Urothelium cell line (cell line): ENCODE measurements at regions not wholly inside any gene's neighbourhood (a gene's known extent, or its start where the extent isn't known, plus 50 kb on each side); places are given as distances from the start of the nearest gene placed in this dataset.
A peak's percentile ranks its signal among the peaks of the same experiment; 100 is the strongest.
"Not testable (repeated sequence)": the region's sequence is repeated elsewhere in the genome, so short reads cannot be mapped to it uniquely, and the experiment has no call there.

Experiments used
- DNase-seq: peaks from one replicate; pipeline ENCODE4 v3.0.0; 2011; ENCODE audit warnings: low spot score, mixed read lengths
- FAIRE-seq: peaks from 2 replicates; lab custom pipeline; 2011; peaks lifted over from hg19 to GRCh38; lab: Jason Lieb, UNC

GRCh38 chr6:80603679-80604078 is 497.2 kb downstream of the BCKDHB start:
- DNase-seq (no peak), FAIRE-seq (no peak)

- no peak for DNase-seq
- no peak for FAIRE-seq
These were observed 488.0 kb downstream of the BCKDHB start for GRCh38 chr6:80594461-80594860.

DNA sequence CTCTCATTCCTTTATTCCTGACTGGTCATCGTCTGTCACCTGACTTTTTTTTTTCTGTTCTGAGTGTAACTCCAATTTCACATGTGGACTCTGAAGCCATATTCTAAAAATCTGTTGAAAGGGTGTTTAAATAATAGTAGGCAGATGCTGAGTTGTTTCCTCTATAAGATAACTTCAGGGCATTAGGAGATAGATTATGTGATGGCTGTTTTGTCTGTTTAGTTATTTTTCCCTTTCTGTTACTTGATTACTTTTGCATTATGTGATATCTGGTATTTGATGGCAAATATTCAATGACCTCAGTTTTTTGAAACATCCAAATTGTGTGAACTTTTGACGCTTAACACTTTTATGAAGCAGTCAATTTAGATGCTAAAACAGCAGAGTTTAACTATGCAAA is 486.0 kb downstream of the BCKDHB start:
- DNase-seq (no peak), FAIRE-seq (no peak)

GRCh38 chr6:80586242-80586641 is 479.8 kb downstream of the BCKDHB start:
- FAIRE-seq (no peak), DNase-seq (no peak)

DNA sequence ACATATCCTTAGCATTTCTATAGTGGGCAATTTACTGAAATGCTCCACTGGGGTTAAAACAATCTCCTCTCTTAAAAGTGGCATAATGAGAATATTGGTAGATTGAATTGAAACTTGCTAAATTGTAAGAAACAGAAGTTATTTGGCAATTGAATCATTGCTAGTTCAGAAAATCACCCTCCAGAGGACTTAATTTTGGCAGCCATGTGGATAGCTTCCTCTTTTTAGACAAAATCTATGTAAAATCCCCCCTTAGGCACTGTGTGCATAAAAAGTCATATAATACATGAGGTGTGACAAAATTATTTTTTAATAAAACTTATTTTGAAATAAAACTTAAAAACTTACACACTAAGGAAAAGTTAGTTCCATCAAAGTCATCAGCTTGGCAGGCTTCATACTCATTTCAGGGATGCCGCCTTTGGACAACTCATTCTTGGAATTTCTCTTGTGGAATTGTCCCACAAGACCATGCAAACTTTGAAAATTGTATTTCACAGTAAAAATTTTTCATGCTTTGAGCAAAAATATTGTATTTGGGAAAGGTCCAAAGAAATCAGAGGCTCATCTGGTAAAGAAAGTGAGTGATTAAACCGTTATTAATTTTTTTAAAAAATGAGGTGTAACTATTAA is 473.0 kb downstream of the BCKDHB start:
- no peak for FAIRE-seq

GRCh38 chr6:80573320-80573719 is 466.8 kb downstream of the BCKDHB start:
- FAIRE-seq, result not testable (repeated sequence)

More for the DNA sequence above, 473.0 kb downstream of the BCKDHB start:
- no peak for DNase-seq

DNA sequence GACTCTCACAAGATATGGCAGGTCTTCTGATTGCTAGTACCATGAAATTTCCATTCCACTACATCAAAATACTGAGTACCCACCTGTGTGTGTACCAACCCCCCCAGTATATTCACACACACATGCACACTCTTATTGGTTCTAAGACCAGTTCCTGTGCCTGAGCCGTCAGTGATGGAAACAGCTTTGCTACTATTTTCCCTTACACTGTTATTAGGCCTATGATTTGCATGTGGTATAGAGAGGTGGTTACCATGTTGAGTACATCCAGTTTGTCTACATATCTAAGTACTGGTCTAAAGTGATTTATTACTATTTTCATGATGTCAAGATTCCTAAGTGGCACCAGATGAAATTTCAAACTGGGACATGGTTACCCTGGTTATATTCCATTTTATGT is 459.9 kb downstream of the BCKDHB start:
- no peak for DNase-seq
- no peak for FAIRE-seq

More at GRCh38 chr6:80573320-80573719, 466.8 kb downstream of the BCKDHB start:
- DNase-seq, result not testable (repeated sequence)

DNA sequence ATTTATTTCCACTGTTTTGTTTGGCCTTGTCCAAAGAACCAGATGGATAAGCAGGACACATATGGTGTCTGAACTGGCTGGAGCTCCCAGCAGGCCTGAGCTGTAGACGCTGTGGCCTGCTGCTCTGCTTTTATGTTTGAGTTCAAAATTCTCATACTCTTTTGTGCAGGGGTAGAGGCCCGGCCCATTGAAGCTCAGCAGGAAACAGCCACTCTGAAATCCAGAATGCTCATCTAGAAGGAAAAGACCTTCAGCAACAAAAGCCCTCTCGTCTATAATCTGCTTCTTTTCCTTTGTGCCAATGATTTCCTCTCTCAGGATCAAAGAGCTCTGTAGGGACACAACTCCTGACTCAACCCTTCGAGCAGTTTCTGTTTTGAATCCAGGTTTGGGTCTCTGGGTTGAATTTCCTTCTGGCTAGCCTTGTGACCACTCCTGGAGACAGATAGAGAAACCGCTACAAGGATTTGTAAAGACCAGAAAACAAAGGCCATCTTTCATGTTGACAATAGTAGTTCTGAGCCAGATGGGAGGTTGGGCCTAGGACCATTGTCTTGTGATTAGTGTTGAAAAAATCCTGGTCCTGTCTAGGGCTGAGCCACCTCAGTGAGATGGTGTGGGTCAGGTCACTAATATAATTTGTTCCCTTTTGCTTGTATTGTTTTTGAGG is 446.7 kb downstream of the BCKDHB start:
- DNase-seq, result no peak
- FAIRE-seq, result no peak

- FAIRE-seq, result no peak
- DNase-seq, result no peak
These were observed 444.3 kb downstream of the BCKDHB start for GRCh38 chr6:80550748-80551147.

GRCh38 chr6:80550281-80550680 is 443.8 kb downstream of the BCKDHB start:
- no peak for FAIRE-seq

GRCh38 chr6:80548532-80548931 is 442.1 kb downstream of the BCKDHB start:
- no peak for FAIRE-seq
- no peak for DNase-seq

More at GRCh38 chr6:80550281-80550680, 443.8 kb downstream of the BCKDHB start:
- no peak for DNase-seq

GRCh38 chr6:80547827-80548226 is 441.4 kb downstream of the BCKDHB start:
- FAIRE-seq (no peak), DNase-seq (peak; percentile 4)

DNA sequence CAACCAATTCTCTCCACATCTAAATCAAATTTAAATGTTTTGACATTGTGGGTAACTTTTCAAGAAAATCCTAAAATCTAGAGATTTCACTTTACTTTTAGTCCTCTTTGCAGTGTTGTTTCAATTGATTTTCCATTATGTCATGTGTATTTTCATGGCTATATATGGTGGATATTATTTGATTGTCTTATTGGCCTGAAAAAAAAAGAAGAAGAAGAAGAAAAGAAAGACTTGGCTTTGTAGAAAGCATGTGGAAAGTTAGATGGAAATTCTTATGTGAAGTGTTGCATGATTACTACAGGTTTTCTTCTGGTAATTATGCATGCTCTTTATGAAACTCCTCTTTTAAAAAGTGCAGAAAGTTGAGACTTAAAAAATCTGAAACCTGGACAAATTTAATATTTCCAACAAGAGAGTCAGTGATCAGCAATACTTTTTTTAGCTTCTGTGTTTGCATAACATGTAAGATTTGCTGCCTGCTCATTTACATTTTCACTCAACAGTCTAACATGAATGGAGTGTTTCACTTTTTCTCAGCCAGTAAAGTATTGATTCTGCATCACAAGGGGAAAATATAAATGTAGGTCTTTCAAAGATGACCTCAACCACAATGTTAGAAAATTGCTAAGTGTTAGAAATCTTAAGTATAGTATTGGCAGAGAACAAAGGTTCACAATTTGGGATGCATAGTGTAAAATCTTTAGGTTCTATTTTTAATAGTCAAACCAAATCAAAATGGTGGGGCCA is 438.7 kb downstream of the BCKDHB start:
- no peak for DNase-seq
- no peak for FAIRE-seq

DNA sequence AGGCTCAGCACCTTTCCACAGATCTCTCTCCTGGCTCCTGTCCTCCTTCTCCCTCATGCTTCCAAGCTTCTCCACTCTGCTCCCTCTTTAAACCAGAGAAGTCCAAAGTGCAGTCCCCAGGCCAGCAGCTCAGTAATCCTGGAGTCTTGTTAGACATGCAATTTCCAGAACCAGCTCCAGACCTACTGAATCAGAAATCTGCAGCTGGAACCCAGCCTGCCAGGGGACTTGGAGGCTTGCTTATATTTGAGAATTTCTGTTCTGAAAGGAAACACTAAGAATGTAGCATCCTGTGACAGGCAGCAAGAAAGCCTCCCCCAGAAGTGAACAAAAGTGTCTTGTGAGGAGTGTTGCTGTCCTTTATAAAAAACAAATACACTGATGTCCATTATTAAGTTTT is 438.1 kb downstream of the BCKDHB start:
- FAIRE-seq, result no peak
- no peak for DNase-seq

DNA sequence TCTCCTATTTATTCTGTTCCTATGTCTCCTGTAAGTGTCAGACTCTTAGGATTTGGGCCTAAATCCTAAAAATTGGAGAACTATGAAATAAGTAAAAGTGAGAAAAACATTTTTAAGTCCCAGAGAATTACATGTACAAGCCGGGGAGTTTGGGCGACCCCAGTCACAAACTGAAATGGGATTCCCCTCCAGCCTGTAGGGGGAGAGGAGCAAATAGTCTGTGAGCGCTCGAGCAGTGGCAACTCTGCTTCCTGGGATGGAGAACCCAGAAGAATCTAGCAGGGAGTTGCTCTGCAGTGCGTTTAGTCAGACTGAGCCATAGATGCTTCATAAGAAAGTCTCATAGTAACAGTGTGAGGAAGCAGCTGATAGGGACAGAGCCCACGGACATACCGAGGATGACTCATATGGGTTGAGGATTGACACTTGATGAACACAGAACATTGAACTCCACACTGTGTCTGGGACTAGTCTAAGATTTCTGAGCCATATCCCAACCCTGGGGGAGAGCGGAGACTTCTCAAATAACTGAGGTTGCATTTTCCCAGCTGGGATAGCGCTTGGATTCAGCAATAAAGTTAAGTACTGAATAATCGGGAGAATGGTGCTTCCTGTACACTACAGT is 437.2 kb downstream of the BCKDHB start:
- peak; percentile 44 for DNase-seq
- FAIRE-seq, result no peak

GRCh38 chr6:80543151-80543550 is 436.7 kb downstream of the BCKDHB start:
- FAIRE-seq, result no peak
- no peak for DNase-seq

- FAIRE-seq (no peak), DNase-seq (no peak)
These were observed 435.4 kb downstream of the BCKDHB start for GRCh38 chr6:80541886-80542285.

- FAIRE-seq (no peak), DNase-seq (peak; percentile 77)
These were observed 434.7 kb downstream of the BCKDHB start for GRCh38 chr6:80541181-80541580.

- FAIRE-seq (no peak), DNase-seq (no peak)
These were observed 434.2 kb downstream of the BCKDHB start for GRCh38 chr6:80540700-80541099.

- DNase-seq (no peak), FAIRE-seq (no peak)
These were observed 430.9 kb downstream of the BCKDHB start for GRCh38 chr6:80537118-80537972.
